ENCODE measurements at regions not wholly inside any gene's neighbourhood (a gene's known extent, or its start where the extent isn't known, plus 50 kb on each side); places are given as distances from the start of the nearest gene placed in this dataset.

DNA sequence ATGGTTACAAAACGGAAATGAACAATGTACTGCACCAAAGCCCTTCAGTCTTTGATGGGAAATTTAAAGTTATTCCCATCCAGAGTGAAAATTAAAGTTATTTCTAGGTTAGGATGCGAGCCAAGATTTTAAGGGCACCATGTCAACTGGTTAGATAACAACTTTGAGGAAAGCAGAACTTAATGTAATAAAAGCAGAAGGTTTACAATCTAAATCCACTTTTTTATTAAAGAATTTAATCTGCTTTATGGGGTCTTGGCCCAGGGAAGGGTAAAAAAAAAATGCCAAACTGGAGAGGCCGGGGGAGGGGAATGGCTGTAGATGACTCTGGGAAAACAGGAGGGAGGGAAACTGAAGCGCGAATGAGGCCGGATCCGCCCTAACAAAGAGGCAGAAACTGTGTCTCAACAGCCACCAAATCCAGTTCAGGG is 108.2 kb upstream of the ATF7IP start:
- peaks cover 48% of the 10 kb centered on the region for H3K4me1 Mint-ChIP-seq
- H3K4me3 Mint-ChIP-seq: peak overlapping the region; percentile 20
- H3K9me3 Mint-ChIP-seq: peaks cover 40% of the 10 kb centered on the region
- peak overlapping the region; percentile 98 for H3K27ac Mint-ChIP-seq
- TF ChIP-seq, protein P1, sequence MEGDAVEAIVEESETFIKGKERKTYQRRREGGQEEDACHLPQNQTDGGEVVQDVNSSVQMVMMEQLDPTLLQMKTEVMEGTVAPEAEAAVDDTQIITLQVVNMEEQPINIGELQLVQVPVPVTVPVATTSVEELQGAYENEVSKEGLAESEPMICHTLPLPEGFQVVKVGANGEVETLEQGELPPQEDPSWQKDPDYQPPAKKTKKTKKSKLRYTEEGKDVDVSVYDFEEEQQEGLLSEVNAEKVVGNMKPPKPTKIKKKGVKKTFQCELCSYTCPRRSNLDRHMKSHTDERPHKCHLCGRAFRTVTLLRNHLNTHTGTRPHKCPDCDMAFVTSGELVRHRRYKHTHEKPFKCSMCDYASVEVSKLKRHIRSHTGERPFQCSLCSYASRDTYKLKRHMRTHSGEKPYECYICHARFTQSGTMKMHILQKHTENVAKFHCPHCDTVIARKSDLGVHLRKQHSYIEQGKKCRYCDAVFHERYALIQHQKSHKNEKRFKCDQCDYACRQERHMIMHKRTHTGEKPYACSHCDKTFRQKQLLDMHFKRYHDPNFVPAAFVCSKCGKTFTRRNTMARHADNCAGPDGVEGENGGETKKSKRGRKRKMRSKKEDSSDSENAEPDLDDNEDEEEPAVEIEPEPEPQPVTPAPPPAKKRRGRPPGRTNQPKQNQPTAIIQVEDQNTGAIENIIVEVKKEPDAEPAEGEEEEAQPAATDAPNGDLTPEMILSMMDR (conservative IDR thresholded peaks at IDR 0.05): no peak
- no peaks in the 10 kb centered on the region for H3K27me3 Mint-ChIP-seq (ENCODE audit: insufficient read depth)
- Histone ChIP-seq H3K27ac (ENCODE audit: low read depth, low read length) (peak overlapping the region; percentile 96), H3K9me3 (ENCODE audit: control insufficient read depth, low read length) (peaks cover 28% of the 10 kb centered on the region), H3K36me3 (ENCODE audit: control insufficient read depth, insufficient read depth, low read length) (no peaks in the 10 kb centered on the region), H3K27me3 (ENCODE audit: control insufficient read depth, insufficient read depth, low read length, poor library complexity, severe bottlenecking) (no peaks in the 10 kb centered on the region), H3K4me1 (ENCODE audit: control insufficient read depth, insufficient read depth, low read length) (peaks cover 11% of the 10 kb centered on the region), H3K4me3 (ENCODE audit: low read length) (peak overlapping the region; percentile 68), H3K9ac (ENCODE audit: extremely low read depth, low read length, poor library complexity, severe bottlenecking) (peak overlapping the region; percentile 63)
- DNase-seq: no peak
- 31 to 32% methylated on average over 6 to 7 of the region's 7 CpGs for WGBS, 2 experiments (ENCODE audit: insufficient coverage in 1 of 2, insufficient read length in 1 of 2)
- peaks cover 9% of the 10 kb centered on the region for H3K36me3 Mint-ChIP-seq (ENCODE audit: low read depth)

DNA sequence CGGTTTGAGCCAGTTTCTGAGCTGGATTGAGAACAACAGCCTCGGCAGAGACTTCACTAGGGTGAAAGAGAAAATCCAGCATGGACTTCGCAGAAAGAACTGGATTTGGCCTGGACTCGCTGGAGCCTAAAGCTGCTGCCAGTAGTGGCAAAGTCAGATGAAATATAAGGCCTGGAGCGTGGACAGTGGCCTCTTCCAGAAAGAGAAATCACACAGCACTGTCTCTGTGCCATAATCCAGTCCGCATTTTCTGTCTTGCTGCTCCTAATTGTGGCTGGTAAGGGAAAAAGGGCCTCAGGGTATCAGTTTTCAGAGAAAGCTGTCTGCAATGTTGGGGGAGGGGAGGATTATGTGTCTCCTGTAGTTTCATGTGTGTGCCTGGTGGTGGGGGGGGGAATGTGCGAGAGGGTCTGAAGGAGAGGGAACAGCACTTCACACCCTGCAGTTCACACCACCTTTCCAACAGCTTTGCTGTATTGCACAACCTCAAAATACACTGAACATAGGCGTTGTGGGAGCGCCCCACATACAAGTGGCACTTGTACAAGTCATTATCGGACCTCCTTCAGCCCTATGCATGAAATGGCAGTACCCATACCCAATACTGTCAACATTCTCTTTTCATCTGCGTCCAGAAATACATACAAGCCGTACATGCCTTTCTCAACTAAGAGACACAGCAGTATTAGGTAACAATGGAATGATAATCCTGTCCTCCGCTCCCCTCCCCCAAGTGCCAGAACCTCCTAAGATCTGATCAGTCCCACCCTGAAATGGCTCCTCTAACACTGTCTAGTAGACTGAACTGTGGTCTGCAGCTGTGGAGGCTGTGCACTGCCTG is 107.5 kb upstream of the ATF7IP start:
- TF ChIP-seq, protein P1 (conservative IDR thresholded peaks at IDR 0.05): peak; percentile 51
- H3K27ac ChIP-seq (ENCODE audit: low read depth, low read length): peak overlapping the region; percentile 96
- H3K4me1 ChIP-seq (ENCODE audit: control insufficient read depth, insufficient read depth, low read length): peaks cover 11% of the 10 kb centered on the region
- Mint-ChIP-seq H3K36me3 (ENCODE audit: low read depth) (peaks cover 11% of the 10 kb centered on the region), H3K27me3 (ENCODE audit: insufficient read depth) (no peaks in the 10 kb centered on the region), H3K27ac (peak overlapping the region; percentile 98), H3K4me3 (peak overlapping the region; percentile 20), H3K9me3 (peaks cover 43% of the 10 kb centered on the region), H3K4me1 (peaks cover 51% of the 10 kb centered on the region)
- no peaks in the 10 kb centered on the region for H3K27me3 ChIP-seq (ENCODE audit: control insufficient read depth, insufficient read depth, low read length, poor library complexity, severe bottlenecking)
- 46 to 51% methylated on average over 8 to 12 of the region's 13 CpGs for WGBS, 2 experiments (ENCODE audit: insufficient coverage in 1 of 2, insufficient read length in 1 of 2)
- H3K4me3 ChIP-seq (ENCODE audit: low read length): peak overlapping the region; percentile 68
- peaks cover 29% of the 10 kb centered on the region for H3K9me3 ChIP-seq (ENCODE audit: control insufficient read depth, low read length)
- H3K36me3 ChIP-seq (ENCODE audit: control insufficient read depth, insufficient read depth, low read length): no peaks in the 10 kb centered on the region
- peak overlapping the region; percentile 63 for H3K9ac ChIP-seq (ENCODE audit: extremely low read depth, low read length, poor library complexity, severe bottlenecking)
- DNase-seq: peak; percentile 99

DNA sequence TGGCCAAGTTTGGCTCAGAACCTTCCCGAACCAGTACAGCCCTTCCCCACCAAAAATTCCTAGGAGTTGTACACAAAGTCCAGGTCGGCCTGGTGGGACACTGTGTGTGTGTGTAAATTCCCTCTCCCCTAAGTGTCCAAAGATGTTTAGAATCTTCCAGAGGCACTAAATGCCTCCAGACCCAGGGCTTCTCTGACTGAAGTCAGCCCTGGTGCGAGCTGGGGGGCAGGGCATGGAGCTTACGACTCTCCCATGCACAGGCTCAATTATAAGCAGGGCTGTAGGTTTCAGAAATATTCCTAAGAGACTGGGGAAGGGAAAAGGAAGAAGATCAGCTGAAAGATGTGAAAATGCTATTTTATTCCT is 106.9 kb upstream of the ATF7IP start:
- no peaks in the 10 kb centered on the region for H3K27me3 ChIP-seq (ENCODE audit: control insufficient read depth, insufficient read depth, low read length, poor library complexity, severe bottlenecking)
- Mint-ChIP-seq H3K9me3 (peaks cover 48% of the 10 kb centered on the region), H3K27me3 (ENCODE audit: insufficient read depth) (no peaks in the 10 kb centered on the region), H3K4me1 (peaks cover 51% of the 10 kb centered on the region), H3K36me3 (ENCODE audit: low read depth) (peaks cover 11% of the 10 kb centered on the region), H3K27ac (peak overlapping the region; percentile 98), H3K4me3 (no peak overlapping the region)
- WGBS, 2 experiments (ENCODE audit: insufficient coverage in 1 of 2, insufficient read length in 1 of 2): 89 to 100% methylated on average over 1 to 4 of the region's 4 CpGs
- H3K27ac ChIP-seq (ENCODE audit: low read depth, low read length): peak overlapping the region; percentile 96
- no peak for DNase-seq
- no peak overlapping the region for H3K9ac ChIP-seq (ENCODE audit: extremely low read depth, low read length, poor library complexity, severe bottlenecking)
- no peaks in the 10 kb centered on the region for H3K36me3 ChIP-seq (ENCODE audit: control insufficient read depth, insufficient read depth, low read length)
- TF ChIP-seq, protein P1 (conservative IDR thresholded peaks at IDR 0.05): no peak
- H3K9me3 ChIP-seq (ENCODE audit: control insufficient read depth, low read length): peaks cover 35% of the 10 kb centered on the region
- peak overlapping the region; percentile 68 for H3K4me3 ChIP-seq (ENCODE audit: low read length)
- peaks cover 11% of the 10 kb centered on the region for H3K4me1 ChIP-seq (ENCODE audit: control insufficient read depth, insufficient read depth, low read length)
